DMS153 treated with DMSO at 0.1 percent for 48 hours (cell line): ENCODE measurements at regions not wholly inside any gene's neighbourhood (a gene's known extent, or its start where the extent isn't known, plus 50 kb on each side); places are given as distances from the start of the nearest gene placed in this dataset.

Experiments
- DNase-seq: peaks from one replicate; lab custom pipeline; 2025; ENCODE audit not compliant: unreplicated experiment; lab: John Stamatoyannopoulos, UW

DNA sequence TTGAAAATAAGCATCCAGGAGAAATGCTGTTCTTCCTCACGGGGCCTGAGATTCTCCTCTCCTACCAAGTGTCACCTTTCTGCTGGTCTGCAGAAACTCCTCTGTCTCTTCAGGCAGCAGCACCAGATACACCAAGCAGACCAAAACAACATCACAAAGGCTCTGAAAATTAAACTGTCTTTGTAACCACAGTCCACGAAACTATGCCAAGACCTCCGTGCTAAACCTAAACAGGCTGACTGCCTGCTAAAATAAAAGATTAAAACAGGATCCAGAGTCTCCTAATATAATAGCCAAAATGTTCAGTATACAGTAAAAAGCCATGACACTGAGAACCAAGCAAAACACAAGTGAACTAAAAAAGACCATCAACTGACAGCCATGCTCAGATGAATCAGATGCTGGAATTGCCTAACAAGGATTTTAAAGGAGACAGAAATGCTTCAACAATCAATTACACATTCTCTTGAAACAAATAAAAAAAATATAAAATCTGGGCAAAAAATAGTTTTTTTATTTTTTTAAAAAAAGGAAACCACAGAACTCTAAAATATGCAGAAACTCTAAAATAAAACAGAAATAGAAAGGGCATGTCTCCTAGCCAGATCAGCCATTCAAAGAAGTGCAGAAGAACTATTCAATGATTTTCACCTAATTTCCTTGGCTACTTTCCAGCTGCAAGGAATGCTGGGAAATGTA is 50.3 kb upstream of the TOX3 start:
- no peak for DNase-seq
